WERI-Rb-1 (cell line): ENCODE measurements at regions not wholly inside any gene's neighbourhood (a gene's known extent, or its start where the extent isn't known, plus 50 kb on each side); places are given as distances from the start of the nearest gene placed in this dataset.
"Not testable (repeated sequence)": the region's sequence is repeated elsewhere in the genome, so short reads cannot be mapped to it uniquely, and the experiment has no call there.

Experiments
- DNase-seq: peaks from one replicate; pipeline ENCODE4 v3.0.0-alpha.2; 2020
- H3K27ac ChIP-seq: fragments of 250-450 bp; sonication (Bioruptor Pico); 2 replicates; pipeline ENCODE4 v1.5.1; 2020; ENCODE audit warnings: mild to moderate bottlenecking, moderate library complexity
- H3K27me3 ChIP-seq: fragments of 250-450 bp; sonication (Bioruptor Pico); 2 replicates; pipeline ENCODE4 v1.5.1; 2021; ENCODE audit warnings: mild to moderate bottlenecking, low read depth, moderate library complexity; ENCODE audit not compliant: insufficient read depth, severe bottlenecking
- H3K36me3 ChIP-seq: fragments of 250-450 bp; sonication (Bioruptor Pico); 2 replicates; pipeline ENCODE4 v1.5.1; 2020; ENCODE audit warnings: mild to moderate bottlenecking, moderate library complexity
- H3K4me3 ChIP-seq: 2 replicates; pipeline ENCODE4 v1.5.1; 2011; ENCODE audit warnings: low read depth, mild to moderate bottlenecking, control low read depth, low read length
- H3K9me3 ChIP-seq: fragments of 250-450 bp; sonication (Bioruptor Pico); 2 replicates; pipeline ENCODE4 v1.5.1; 2021; ENCODE audit warnings: mild to moderate bottlenecking, moderate library complexity; ENCODE audit not compliant: severe bottlenecking
- CTCF ChIP-seq: IDR thresholded peaks from 2 replicates; pipeline ENCODE4 v1.5.1; 2011; ENCODE audit warnings: low read depth, mild to moderate bottlenecking, control low read depth, inconsistent platforms, low read length

DNA sequence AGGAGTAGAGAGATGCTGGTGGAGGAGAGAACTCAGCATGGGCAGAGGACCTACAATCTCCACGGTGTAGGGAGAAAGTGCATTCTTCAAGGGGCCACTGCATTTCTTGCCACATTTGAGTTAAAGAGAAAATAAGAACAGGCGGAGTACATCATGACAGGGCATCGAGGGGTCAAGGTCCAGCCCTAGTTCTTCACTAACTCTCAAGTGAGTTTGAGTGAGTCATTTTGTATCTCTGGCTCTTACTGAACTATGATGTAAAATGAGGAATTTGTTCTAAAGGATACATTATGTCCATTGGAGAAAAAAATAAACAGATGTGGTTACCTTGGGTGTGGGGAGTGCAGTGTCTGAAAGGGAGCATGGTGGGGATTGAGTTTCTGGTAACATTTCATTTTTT lies 182.9 kb downstream of the XPNPEP1 start:
- Histone ChIP-seq H3K27me3 (no peaks in the 10 kb centered on the region), H3K27ac (no peak overlapping the region), H3K36me3 (no peaks in the 10 kb centered on the region), H3K9me3 (no peaks in the 10 kb centered on the region), H3K4me3 (no peak overlapping the region)
- no peak for TF ChIP-seq CTCF
- DNase-seq = no peak

DNA sequence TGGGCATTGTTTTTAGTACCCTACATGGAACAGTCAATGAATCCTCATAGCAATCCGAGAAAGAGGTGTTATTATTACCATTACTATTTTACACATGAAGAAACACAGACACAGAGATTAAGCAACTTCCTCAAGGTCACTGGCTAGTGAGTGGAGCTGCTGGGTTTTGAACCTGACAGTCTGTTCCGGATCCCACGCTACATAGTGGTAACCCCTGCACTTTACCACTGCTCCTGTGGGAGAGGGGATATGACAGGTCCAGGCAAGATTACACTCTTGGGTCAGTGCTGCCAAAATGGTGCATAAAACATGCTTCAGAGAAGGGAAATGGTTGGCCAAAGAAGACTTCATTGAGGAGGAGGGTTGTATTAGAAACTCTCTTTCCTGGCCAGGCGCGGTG lies 185.7 kb downstream of the XPNPEP1 start:
- H3K27me3 ChIP-seq = no peaks in the 10 kb centered on the region
- no peak overlapping the region for H3K27ac ChIP-seq
- TF ChIP-seq CTCF = no peak
- H3K4me3 ChIP-seq = no peak overlapping the region
- no peaks in the 10 kb centered on the region for H3K9me3 ChIP-seq
- no peaks in the 10 kb centered on the region for H3K36me3 ChIP-seq
- no peak for DNase-seq

GRCh38 chr10:109737009-109737408 lies 186.3 kb downstream of the XPNPEP1 start:
- TF ChIP-seq CTCF = no peak
- Histone ChIP-seq H3K27me3 (no peaks in the 10 kb centered on the region), H3K9me3 (no peaks in the 10 kb centered on the region), H3K4me3 (no peak overlapping the region), H3K36me3 (no peaks in the 10 kb centered on the region), H3K27ac (no peak overlapping the region)
- no peak for DNase-seq

DNA sequence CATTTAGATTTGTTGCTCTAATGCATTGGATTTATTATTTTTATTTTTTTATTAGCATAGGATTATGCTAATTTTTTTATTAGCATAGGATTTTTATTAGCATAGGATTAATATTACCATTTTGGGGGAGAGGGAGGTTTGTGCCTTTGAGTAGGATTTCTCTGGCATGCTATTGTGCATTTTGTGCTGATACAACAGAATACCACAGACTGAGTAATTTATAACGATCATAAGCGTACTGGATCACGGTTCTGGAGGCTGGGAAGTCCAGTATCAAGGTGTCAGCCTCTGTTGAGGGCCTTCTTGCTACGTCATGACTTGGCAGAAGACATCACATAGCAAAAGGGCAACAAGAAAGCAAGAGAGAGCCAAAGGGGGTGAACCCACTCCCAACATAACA lies 187.5 kb downstream of the XPNPEP1 start:
- TF ChIP-seq CTCF = no peak
- DNase-seq = no peak
- H3K9me3 ChIP-seq = no peaks in the 10 kb centered on the region
- no peak overlapping the region for H3K4me3 ChIP-seq
- H3K36me3 ChIP-seq = no peaks in the 10 kb centered on the region
- no peaks in the 10 kb centered on the region for H3K27me3 ChIP-seq
- H3K27ac ChIP-seq = no peak overlapping the region

- Histone ChIP-seq H3K27me3 (no peaks in the 10 kb centered on the region), H3K27ac (no peak overlapping the region), H3K9me3 (no peaks in the 10 kb centered on the region), H3K36me3 (no peaks in the 10 kb centered on the region), H3K4me3 (no peak overlapping the region)
- no peak for TF ChIP-seq CTCF
- DNase-seq = no peak
These were observed 190.9 kb downstream of the XPNPEP1 start for GRCh38 chr10:109732254-109732965.

DNA sequence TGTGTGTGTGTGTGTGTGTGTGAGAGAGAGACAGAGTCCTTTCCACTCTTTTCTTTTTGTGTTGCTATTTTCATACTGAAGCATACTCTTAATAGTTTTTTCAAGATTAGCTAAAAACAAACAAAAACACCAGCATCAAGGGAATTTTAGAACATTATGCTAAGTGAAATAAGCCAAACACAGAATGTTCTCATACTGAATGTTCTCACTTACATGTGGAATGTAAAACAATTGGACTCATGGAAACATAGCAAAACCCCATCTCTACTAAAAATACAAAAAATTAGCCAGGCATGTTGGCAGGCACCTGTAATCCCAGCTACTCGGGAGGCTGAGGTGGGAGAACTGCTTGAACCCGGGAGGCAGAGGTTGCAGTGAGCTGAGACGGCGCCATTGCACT lies 193.4 kb downstream of the XPNPEP1 start:
- DNase-seq, H3K9me3 ChIP-seq, H3K36me3 ChIP-seq, H3K27ac ChIP-seq, H3K27me3 ChIP-seq, H3K4me3 ChIP-seq: not testable (repeated sequence)
